H9 (cell line): ENCODE measurements at regions not wholly inside any gene's neighbourhood (a gene's known extent, or its start where the extent isn't known, plus 50 kb on each side); places are given as distances from the start of the nearest gene placed in this dataset.

Experiments used
- DNase-seq: peaks from one replicate; pipeline ENCODE4 v3.0.0-alpha.2; 2017
- H2AFZ ChIP-seq: one replicate; pipeline ENCODE4 v1.6.1; 2013; ENCODE audit warnings: mild to moderate bottlenecking, low read length, control low read depth, moderate library complexity
- H2AK5ac ChIP-seq: 2 replicates; pipeline ENCODE4 v1.6.1; 2013; ENCODE audit warnings: low read length, control low read depth, mixed read lengths; ENCODE audit not compliant: insufficient read length
- H2BK120ac ChIP-seq: one replicate; pipeline ENCODE4 v1.6.1; 2013; ENCODE audit warnings: low read depth, mild to moderate bottlenecking, low read length, control low read depth, inconsistent platforms; ENCODE audit not compliant: poor library complexity, severe bottlenecking
- H2BK12ac ChIP-seq: 2 replicates; pipeline ENCODE4 v1.6.1; 2013; ENCODE audit warnings: low read length, control low read depth, mixed read lengths, low read depth; ENCODE audit not compliant: insufficient read length
- H2BK15ac ChIP-seq: 2 replicates; pipeline ENCODE4 v1.6.1; 2013; ENCODE audit warnings: low read depth, low read length, control low read depth
- H2BK20ac ChIP-seq: one replicate; pipeline ENCODE4 v1.6.1; 2013; ENCODE audit warnings: low read depth, mild to moderate bottlenecking, low read length, control low read depth, inconsistent platforms; ENCODE audit not compliant: poor library complexity, severe bottlenecking
- H2BK5ac ChIP-seq: 2 replicates; pipeline ENCODE4 v1.6.1; 2013; ENCODE audit warnings: low read length, control low read depth, mixed read lengths; ENCODE audit not compliant: insufficient read length
- H3K14ac ChIP-seq: 2 replicates; pipeline ENCODE4 v1.6.1; 2013; ENCODE audit warnings: low read length, control low read depth; ENCODE audit not compliant: insufficient read depth
- H3K18ac ChIP-seq: 2 replicates; pipeline ENCODE4 v1.6.1; 2013; ENCODE audit warnings: low read depth, mild to moderate bottlenecking, mixed read lengths, low read length, control low read depth; ENCODE audit not compliant: insufficient read length
- H3K23ac ChIP-seq: 2 replicates; pipeline ENCODE4 v1.6.1; 2013; ENCODE audit warnings: low read length, control low read depth, mixed read lengths, low read depth; ENCODE audit not compliant: insufficient read length
- H3K23me2 ChIP-seq: 2 replicates; pipeline ENCODE4 v1.6.1; 2013; ENCODE audit warnings: low read depth, mild to moderate bottlenecking, mixed read lengths, low read length, control low read depth; ENCODE audit not compliant: insufficient read length, poor library complexity, severe bottlenecking
- H3K27ac ChIP-seq: 2 replicates; pipeline ENCODE4 v1.5.1; 2013; ENCODE audit warnings: low read length, control low read depth, mixed read lengths, low read depth; ENCODE audit not compliant: insufficient read length
- H3K27me3 ChIP-seq: 2 replicates; pipeline ENCODE4 v1.6.1; 2013; ENCODE audit warnings: low read length, control low read depth, inconsistent platforms; ENCODE audit not compliant: insufficient read depth
- H3K4ac ChIP-seq: 2 replicates; pipeline ENCODE4 v1.6.1; 2013; ENCODE audit warnings: low read depth, mild to moderate bottlenecking, control low read depth, inconsistent platforms, low read length, moderate library complexity
- H3K4me1 ChIP-seq: 2 replicates; pipeline ENCODE4 v1.6.1; 2013; ENCODE audit warnings: low read length, control low read depth, inconsistent platforms; ENCODE audit not compliant: insufficient read depth
- H3K4me2 ChIP-seq: 2 replicates; pipeline ENCODE4 v1.6.1; 2013; ENCODE audit warnings: low read length, control low read depth, mixed read lengths; ENCODE audit not compliant: insufficient read length, insufficient read depth
- H3K56ac ChIP-seq: 2 replicates; pipeline ENCODE4 v1.6.1; 2013; ENCODE audit warnings: low read depth, mild to moderate bottlenecking, mixed read lengths, low read length, control low read depth; ENCODE audit not compliant: insufficient read length
- H3K79me1 ChIP-seq: 2 replicates; pipeline ENCODE4 v1.6.1; 2013; ENCODE audit warnings: low read depth, mild to moderate bottlenecking, moderate library complexity, low read length, control low read depth, inconsistent platforms; ENCODE audit not compliant: insufficient read depth, poor library complexity, severe bottlenecking
- H3K79me2 ChIP-seq: 2 replicates; pipeline ENCODE4 v1.6.1; 2013; ENCODE audit warnings: low read length, control low read depth, inconsistent platforms; ENCODE audit not compliant: insufficient read depth
- H3K9ac ChIP-seq: 2 replicates; pipeline ENCODE4 v1.6.1; 2013; ENCODE audit warnings: low read length, control low read depth, mixed read lengths; ENCODE audit not compliant: insufficient read length; ENCODE audit errors: extremely low read depth
- H3K9me3 ChIP-seq: one replicate; pipeline ENCODE4 v1.6.1; 2013; ENCODE audit warnings: low read depth, low read length, inconsistent platforms; ENCODE audit not compliant: control insufficient read depth
- H3T11ph ChIP-seq: one replicate; pipeline ENCODE4 v1.6.1; 2013; ENCODE audit warnings: mild to moderate bottlenecking, low read length, control low read depth, inconsistent platforms
- H4K20me1 ChIP-seq: one replicate; pipeline ENCODE4 v1.6.1; 2013; ENCODE audit not compliant: control insufficient read depth, insufficient read length, insufficient read depth
- H4K5ac ChIP-seq: 2 replicates; pipeline ENCODE4 v1.6.1; 2013; ENCODE audit warnings: low read depth, mild to moderate bottlenecking, mixed read lengths, low read length, control low read depth; ENCODE audit not compliant: insufficient read length
- H4K8ac ChIP-seq: replicated peaks from 2 replicates; pipeline ENCODE4 v1.6.1; 2013; ENCODE audit warnings: low read length, control low read depth, mixed read lengths, low read depth; ENCODE audit not compliant: insufficient read length
- H4K91ac ChIP-seq: 2 replicates; pipeline ENCODE4 v1.6.1; 2013; ENCODE audit warnings: low read depth, mild to moderate bottlenecking, moderate library complexity, mixed read lengths, low read length, control low read depth; ENCODE audit not compliant: insufficient read length
- H3K27ac Mint-ChIP-seq, 3 experiments: 2 replicates in 2 of 3; 3 replicates in 1 of 3; pipeline ENCODE4 v1.8.0; 2020 to 2021; ENCODE audit warnings: mixed read lengths in 3 of 3, mild to moderate bottlenecking in 1 of 3, moderate library complexity in 1 of 3
- H3K27me3 Mint-ChIP-seq: 2 replicates; pipeline ENCODE4 v1.8.0; 2021; ENCODE audit warnings: low read depth, mild to moderate bottlenecking, moderate library complexity, mixed read lengths
- H3K36me3 Mint-ChIP-seq, 3 experiments: 2 replicates in 2 of 3; 3 replicates in 1 of 3; pipeline ENCODE4 v1.8.0; 2020 to 2021; ENCODE audit warnings: low read depth in 3 of 3, mixed read lengths in 3 of 3; ENCODE audit not compliant: insufficient read depth in 1 of 3
- H3K4me1 Mint-ChIP-seq, 2 experiments: 2 replicates each; pipeline ENCODE4 v1.8.0; 2020; ENCODE audit warnings: mixed read lengths in 2 of 2
- H3K4me3 Mint-ChIP-seq, 2 experiments: 2 replicates in 1 of 2; 3 replicates in 1 of 2; pipeline ENCODE4 v1.8.0; 2020 to 2021; ENCODE audit warnings: mild to moderate bottlenecking in 2 of 2, mixed read lengths in 2 of 2, moderate library complexity in 1 of 2
- H3K9me3 Mint-ChIP-seq, 2 experiments: 2 replicates in 1 of 2; 3 replicates in 1 of 2; pipeline ENCODE4 v1.8.0; 2020; ENCODE audit warnings: mild to moderate bottlenecking in 2 of 2, mixed read lengths in 2 of 2, moderate library complexity in 1 of 2
- WGBS: extraction: QIAGEN DNeasy Blood & Tissue Kit; methylation state at CpG from one replicate; pipeline ENCODE4 v1.1.7; 2013; ENCODE audit warnings: missing lambda C conversion rate, low lambda C conversion rate, mixed read lengths; ENCODE audit not compliant: insufficient read length; ENCODE audit errors: extremely low coverage; 5-methylcytosine and 5-hydroxymethylcytosine counted together
- TF ChIP-seq, protein P1 (sequence below): fragments of 200-600 bp; sonication (generic); conservative IDR thresholded peaks from 3 replicates; pipeline ENCODE4 v1.8.0; 2021; ENCODE audit warnings: antibody characterized with exemption, mild to moderate bottlenecking

DNA sequence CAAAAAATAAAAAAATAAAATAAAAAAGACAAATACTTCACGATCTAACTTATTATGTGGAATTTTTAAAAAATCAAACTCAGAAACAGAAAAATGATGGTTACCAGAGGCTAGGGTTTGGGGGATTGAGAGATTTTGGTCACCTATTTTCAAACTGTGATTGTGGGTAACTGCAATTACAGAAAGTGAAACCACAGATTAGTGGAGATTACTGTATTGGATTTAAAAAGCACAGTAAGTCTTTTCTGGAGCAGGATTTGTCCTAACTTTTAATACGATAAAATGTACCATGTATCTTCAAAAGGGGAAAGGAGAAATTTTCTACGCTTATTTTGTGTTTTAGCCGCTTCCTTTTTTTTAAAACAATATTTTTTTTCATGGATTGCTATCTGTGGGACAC is 1204.9 kb upstream of the LRRTM3 start:
- no peak overlapping the region for H3K4me2 ChIP-seq
- no peak overlapping the region for H3K23ac ChIP-seq
- TF ChIP-seq, protein P1, sequence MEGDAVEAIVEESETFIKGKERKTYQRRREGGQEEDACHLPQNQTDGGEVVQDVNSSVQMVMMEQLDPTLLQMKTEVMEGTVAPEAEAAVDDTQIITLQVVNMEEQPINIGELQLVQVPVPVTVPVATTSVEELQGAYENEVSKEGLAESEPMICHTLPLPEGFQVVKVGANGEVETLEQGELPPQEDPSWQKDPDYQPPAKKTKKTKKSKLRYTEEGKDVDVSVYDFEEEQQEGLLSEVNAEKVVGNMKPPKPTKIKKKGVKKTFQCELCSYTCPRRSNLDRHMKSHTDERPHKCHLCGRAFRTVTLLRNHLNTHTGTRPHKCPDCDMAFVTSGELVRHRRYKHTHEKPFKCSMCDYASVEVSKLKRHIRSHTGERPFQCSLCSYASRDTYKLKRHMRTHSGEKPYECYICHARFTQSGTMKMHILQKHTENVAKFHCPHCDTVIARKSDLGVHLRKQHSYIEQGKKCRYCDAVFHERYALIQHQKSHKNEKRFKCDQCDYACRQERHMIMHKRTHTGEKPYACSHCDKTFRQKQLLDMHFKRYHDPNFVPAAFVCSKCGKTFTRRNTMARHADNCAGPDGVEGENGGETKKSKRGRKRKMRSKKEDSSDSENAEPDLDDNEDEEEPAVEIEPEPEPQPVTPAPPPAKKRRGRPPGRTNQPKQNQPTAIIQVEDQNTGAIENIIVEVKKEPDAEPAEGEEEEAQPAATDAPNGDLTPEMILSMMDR, result no peak

More for the DNA sequence above, 1204.9 kb upstream of the LRRTM3 start:
- no peak overlapping the region for H4K8ac ChIP-seq
- H3K18ac ChIP-seq, result no peak overlapping the region
- H2AK5ac ChIP-seq, result no peak overlapping the region
- H2AFZ ChIP-seq, result no peak overlapping the region
- no peak overlapping the region for H2BK12ac ChIP-seq
- H3K14ac ChIP-seq, result no peak overlapping the region
- H3K9ac ChIP-seq, result no peak overlapping the region
- no peak overlapping the region for H2BK15ac ChIP-seq
- Mint-ChIP-seq H3K27ac (no peak overlapping the region), H3K4me3 (no peak overlapping the region), H3K27me3 (no peaks in the 10 kb centered on the region), H3K4me1 (peaks cover 2 to 10% of the 10 kb centered on the region in 2 experiments; a peak in 3 of 4 replicates), H3K9me3 (no peaks in the 10 kb centered on the region), H3K36me3 (no peaks in the 10 kb centered on the region; a peak in 1 of 7 replicates)
- H4K91ac ChIP-seq, result no peak overlapping the region
- H2BK120ac ChIP-seq, result no peak overlapping the region
- no peaks in the 10 kb centered on the region for H3K79me2 ChIP-seq
- WGBS, result no CpG with 5 or more reads among the region's 4 CpGs
- DNase-seq, result no peak
- H3K79me1 ChIP-seq, result no peaks in the 10 kb centered on the region
- no peak overlapping the region for H3T11ph ChIP-seq
- H4K5ac ChIP-seq, result no peak overlapping the region
- H2BK20ac ChIP-seq, result no peak overlapping the region
- H3K27ac ChIP-seq, result no peak overlapping the region
- H3K27me3 ChIP-seq, result no peaks in the 10 kb centered on the region
- H3K56ac ChIP-seq, result no peak overlapping the region
- H4K20me1 ChIP-seq, result no peaks in the 10 kb centered on the region
- H3K4ac ChIP-seq, result no peak overlapping the region
- H2BK5ac ChIP-seq, result no peak overlapping the region
- no peaks in the 10 kb centered on the region for H3K23me2 ChIP-seq
- no peaks in the 10 kb centered on the region for H3K9me3 ChIP-seq
- H3K4me1 ChIP-seq, result no peaks in the 10 kb centered on the region; the same call in 1 of the 2 replicates
